ENCODE measurements at regions not wholly inside any gene's neighbourhood (a gene's known extent, or its start where the extent isn't known, plus 50 kb on each side); places are given as distances from the start of the nearest gene placed in this dataset.

GRCh38 chr15:80343554-80343992 is 60.6 kb upstream of the ARNT2 start:
- Histone ChIP-seq H2AFZ (ENCODE audit: insufficient read depth, low read depth, low read length, poor library complexity, severe bottlenecking) (no peak overlapping the region), H3K4me1 (ENCODE audit: control insufficient read depth in 1 of 2, insufficient read depth in 2 of 2, low read length in 2 of 2) (no peaks in the 10 kb centered on the region), H3K4me2 (replicated peaks; ENCODE audit: extremely low read depth, low read length, poor library complexity, severe bottlenecking) (no peak overlapping the region), H3K79me2 (ENCODE audit: insufficient read depth, low read length) (no peaks in the 10 kb centered on the region), H3K27me3 (ENCODE audit: control insufficient read depth in 2 of 2, insufficient read depth in 2 of 2, low read length in 2 of 2) (peaks cover 0 to 3% of the 10 kb centered on the region in 2 donors), H3K36me3 (replicated peaks in 1 of 2; ENCODE audit: control insufficient read depth in 1 of 2, insufficient read depth in 2 of 2, low read length in 2 of 2) (no peaks in the 10 kb centered on the region), H3K27ac (ENCODE audit: low read depth in 1 of 2, low read length in 2 of 2) (no peak overlapping the region), H3K9me3 (replicated peaks in 1 of 2; ENCODE audit: control insufficient read depth in 1 of 2, insufficient read depth in 1 of 2, low read length in 2 of 2) (no peaks in the 10 kb centered on the region), H3K4me3 (replicated peaks in 1 of 3; ENCODE audit: low read depth in 2 of 3, low read length in 3 of 3) (no peak overlapping the region), H3K9ac (ENCODE audit: insufficient read depth, low read length, poor library complexity, severe bottlenecking) (no peak overlapping the region), H4K20me1 (ENCODE audit: insufficient read depth, low read length) (no peaks in the 10 kb centered on the region)
- Mint-ChIP-seq H3K27me3 (ENCODE audit: low read depth in 3 of 3) (peaks cover 7 to 20% (median 12%) of the 10 kb centered on the region in 3 donors), H3K27ac (no peak overlapping the region), H3K4me1 (no peaks in the 10 kb centered on the region), H3K36me3 (no peaks in the 10 kb centered on the region), H3K9me3 (no peaks in the 10 kb centered on the region), H3K4me3 (no peak overlapping the region)
- DNase-seq, result no peak
- no peak for TF ChIP-seq CTCF (IDR thresholded peaks at IDR 0.05)
- 100% methylated on average over 3 of the region's 3 CpGs for WGBS (ENCODE audit: insufficient coverage)
- intact Hi-C loops (cut with micrococcal nuclease), result no loop called here

- Histone ChIP-seq H3K36me3 (replicated peaks in 1 of 2; ENCODE audit: control insufficient read depth in 1 of 2, insufficient read depth in 2 of 2, low read length in 2 of 2) (no peaks in the 10 kb centered on the region), H3K9me3 (replicated peaks in 1 of 2; ENCODE audit: control insufficient read depth in 1 of 2, insufficient read depth in 1 of 2, low read length in 2 of 2) (no peaks in the 10 kb centered on the region), H2AFZ (ENCODE audit: insufficient read depth, low read depth, low read length, poor library complexity, severe bottlenecking) (no peak overlapping the region), H3K4me3 (replicated peaks in 1 of 3; ENCODE audit: low read depth in 2 of 3, low read length in 3 of 3) (no peak overlapping the region), H3K4me1 (ENCODE audit: control insufficient read depth in 1 of 2, insufficient read depth in 2 of 2, low read length in 2 of 2) (no peaks in the 10 kb centered on the region), H3K4me2 (replicated peaks; ENCODE audit: extremely low read depth, low read length, poor library complexity, severe bottlenecking) (no peak overlapping the region), H3K79me2 (ENCODE audit: insufficient read depth, low read length) (no peaks in the 10 kb centered on the region), H3K27me3 (ENCODE audit: control insufficient read depth in 2 of 2, insufficient read depth in 2 of 2, low read length in 2 of 2) (peaks cover 2 to 9% of the 10 kb centered on the region in 2 donors), H3K27ac (ENCODE audit: low read depth in 1 of 2, low read length in 2 of 2) (no peak overlapping the region), H4K20me1 (ENCODE audit: insufficient read depth, low read length) (no peaks in the 10 kb centered on the region), H3K9ac (ENCODE audit: insufficient read depth, low read length, poor library complexity, severe bottlenecking) (no peak overlapping the region)
- WGBS (ENCODE audit: insufficient coverage), result no CpG with 5 or more reads among the region's 1 CpG
- Mint-ChIP-seq H3K27me3 (ENCODE audit: low read depth in 3 of 3) (peaks cover 3 to 19% (median 10%) of the 10 kb centered on the region in 3 donors), H3K4me1 (no peaks in the 10 kb centered on the region), H3K27ac (no peak overlapping the region), H3K9me3 (peaks cover 0 to 5% (median 0%) of the 10 kb centered on the region in 7 donors), H3K4me3 (no peak overlapping the region), H3K36me3 (no peaks in the 10 kb centered on the region)
- intact Hi-C loops (cut with micrococcal nuclease), result no loop called here
- no peak for DNase-seq
- no peak for TF ChIP-seq CTCF (IDR thresholded peaks at IDR 0.05)
Measured at GRCh38 chr15:80350941-80351610, 53.1 kb upstream of the ARNT2 start.
